ENCODE measurements at regions not wholly inside any gene's neighbourhood (a gene's known extent, or its start where the extent isn't known, plus 50 kb on each side); places are given as distances from the start of the nearest gene placed in this dataset.

- TF ChIP-seq CTCF (conservative IDR thresholded peaks at IDR 0.05; ENCODE audit: low read depth in 2 of 2) (no peak), EZH2phosphoT487 (IDR thresholded peaks at IDR 0.05; ENCODE audit: unreplicated experiment) (no peak)
- TF ChIP-seq, protein P1, sequence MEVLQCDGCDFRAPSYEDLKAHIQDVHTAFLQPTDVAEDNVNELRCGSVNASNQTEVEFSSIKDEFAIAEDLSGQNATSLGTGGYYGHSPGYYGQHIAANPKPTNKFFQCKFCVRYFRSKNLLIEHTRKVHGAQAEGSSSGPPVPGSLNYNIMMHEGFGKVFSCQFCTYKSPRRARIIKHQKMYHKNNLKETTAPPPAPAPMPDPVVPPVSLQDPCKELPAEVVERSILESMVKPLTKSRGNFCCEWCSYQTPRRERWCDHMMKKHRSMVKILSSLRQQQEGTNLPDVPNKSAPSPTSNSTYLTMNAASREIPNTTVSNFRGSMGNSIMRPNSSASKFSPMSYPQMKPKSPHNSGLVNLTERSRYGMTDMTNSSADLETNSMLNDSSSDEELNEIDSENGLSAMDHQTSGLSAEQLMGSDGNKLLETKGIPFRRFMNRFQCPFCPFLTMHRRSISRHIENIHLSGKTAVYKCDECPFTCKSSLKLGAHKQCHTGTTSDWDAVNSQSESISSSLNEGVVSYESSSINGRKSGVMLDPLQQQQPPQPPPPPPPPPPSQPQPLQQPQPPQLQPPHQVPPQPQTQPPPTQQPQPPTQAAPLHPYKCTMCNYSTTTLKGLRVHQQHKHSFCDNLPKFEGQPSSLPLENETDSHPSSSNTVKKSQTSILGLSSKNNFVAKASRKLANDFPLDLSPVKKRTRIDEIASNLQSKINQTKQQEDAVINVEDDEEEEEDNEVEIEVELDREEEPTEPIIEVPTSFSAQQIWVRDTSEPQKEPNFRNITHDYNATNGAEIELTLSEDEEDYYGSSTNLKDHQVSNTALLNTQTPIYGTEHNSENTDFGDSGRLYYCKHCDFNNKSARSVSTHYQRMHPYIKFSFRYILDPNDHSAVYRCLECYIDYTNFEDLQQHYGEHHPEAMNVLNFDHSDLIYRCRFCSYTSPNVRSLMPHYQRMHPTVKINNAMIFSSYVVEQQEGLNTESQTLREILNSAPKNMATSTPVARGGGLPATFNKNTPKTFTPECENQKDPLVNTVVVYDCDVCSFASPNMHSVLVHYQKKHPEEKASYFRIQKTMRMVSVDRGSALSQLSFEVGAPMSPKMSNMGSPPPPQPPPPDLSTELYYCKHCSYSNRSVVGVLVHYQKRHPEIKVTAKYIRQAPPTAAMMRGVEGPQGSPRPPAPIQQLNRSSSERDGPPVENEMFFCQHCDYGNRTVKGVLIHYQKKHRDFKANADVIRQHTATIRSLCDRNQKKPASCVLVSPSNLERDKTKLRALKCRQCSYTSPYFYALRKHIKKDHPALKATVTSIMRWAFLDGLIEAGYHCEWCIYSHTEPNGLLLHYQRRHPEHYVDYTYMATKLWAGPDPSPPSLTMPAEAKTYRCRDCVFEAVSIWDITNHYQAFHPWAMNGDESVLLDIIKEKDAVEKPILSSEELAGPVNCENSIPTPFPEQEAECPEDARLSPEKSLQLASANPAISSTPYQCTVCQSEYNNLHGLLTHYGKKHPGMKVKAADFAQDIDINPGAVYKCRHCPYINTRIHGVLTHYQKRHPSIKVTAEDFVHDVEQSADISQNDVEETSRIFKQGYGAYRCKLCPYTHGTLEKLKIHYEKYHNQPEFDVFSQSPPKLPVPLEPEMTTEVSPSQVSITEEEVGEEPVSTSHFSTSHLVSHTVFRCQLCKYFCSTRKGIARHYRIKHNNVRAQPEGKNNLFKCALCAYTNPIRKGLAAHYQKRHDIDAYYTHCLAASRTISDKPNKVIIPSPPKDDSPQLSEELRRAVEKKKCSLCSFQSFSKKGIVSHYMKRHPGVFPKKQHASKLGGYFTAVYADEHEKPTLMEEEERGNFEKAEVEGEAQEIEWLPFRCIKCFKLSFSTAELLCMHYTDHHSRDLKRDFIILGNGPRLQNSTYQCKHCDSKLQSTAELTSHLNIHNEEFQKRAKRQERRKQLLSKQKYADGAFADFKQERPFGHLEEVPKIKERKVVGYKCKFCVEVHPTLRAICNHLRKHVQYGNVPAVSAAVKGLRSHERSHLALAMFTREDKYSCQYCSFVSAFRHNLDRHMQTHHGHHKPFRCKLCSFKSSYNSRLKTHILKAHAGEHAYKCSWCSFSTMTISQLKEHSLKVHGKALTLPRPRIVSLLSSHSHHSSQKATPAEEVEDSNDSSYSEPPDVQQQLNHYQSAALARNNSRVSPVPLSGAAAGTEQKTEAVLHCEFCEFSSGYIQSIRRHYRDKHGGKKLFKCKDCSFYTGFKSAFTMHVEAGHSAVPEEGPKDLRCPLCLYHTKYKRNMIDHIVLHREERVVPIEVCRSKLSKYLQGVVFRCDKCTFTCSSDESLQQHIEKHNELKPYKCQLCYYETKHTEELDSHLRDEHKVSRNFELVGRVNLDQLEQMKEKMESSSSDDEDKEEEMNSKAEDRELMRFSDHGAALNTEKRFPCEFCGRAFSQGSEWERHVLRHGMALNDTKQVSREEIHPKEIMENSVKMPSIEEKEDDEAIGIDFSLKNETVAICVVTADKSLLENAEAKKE (CRISPR knock-in tag; IDR thresholded peaks at IDR 0.05), result no peak
Measured at GRCh38 chr17:51472670-51473205, 212.4 kb downstream of the UTP18 start.
